Tibial nerve (tissue), 3 donors: ENCODE measurements at regions not wholly inside any gene's neighbourhood (a gene's known extent, or its start where the extent isn't known, plus 50 kb on each side); places are given as distances from the start of the nearest gene placed in this dataset.

Source experiments
- EP300 ChIP-seq, 2 donors: sonication (generic); formaldehyde crosslinking; IDR thresholded peaks; one replicate each; pipeline ENCODE4 v1.6.1; 2017; ENCODE audit warnings: antibody characterized with exemption in 2 of 2, mild to moderate bottlenecking in 1 of 2
- POLR2A ChIP-seq, 2 donors: fragments of 450-650 bp; IDR thresholded peaks; one replicate each; pipeline ENCODE4 v1.6.1; 2017; ENCODE audit warnings: antibody characterized with exemption in 2 of 2, mild to moderate bottlenecking in 2 of 2, moderate library complexity in 2 of 2

GRCh38 chr13:23025864-23026608, 154.7 kb upstream of the SGCG start:
- TF ChIP-seq POLR2A (IDR thresholded peaks at IDR 0.05) (no peak), EP300 (IDR thresholded peaks at IDR 0.05) (no peak)
